HG02678 (cell line): ENCODE measurements at regions not wholly inside any gene's neighbourhood (a gene's known extent, or its start where the extent isn't known, plus 50 kb on each side); places are given as distances from the start of the nearest gene placed in this dataset.

ENCODE experiments used
- ATAC-seq: cut with Tn5 transposase; IDR thresholded peaks from one replicate; pipeline ENCODE4 v1.9.1; 2021; ENCODE audit warnings: mild to moderate bottlenecking, moderate library complexity; ENCODE audit not compliant: unreplicated experiment

GRCh38 chr4:178255172-178255571 is 812.9 kb upstream of the AGA start:
- no peak for ATAC-seq

GRCh38 chr4:178258603-178259002 is 816.4 kb upstream of the AGA start:
- no peak for ATAC-seq

GRCh38 chr4:178259566-178259965 is 817.3 kb upstream of the AGA start:
- no peak for ATAC-seq

GRCh38 chr4:178264001-178264400 is 821.8 kb upstream of the AGA start:
- ATAC-seq, result no peak

- ATAC-seq, result no peak
Measured at GRCh38 chr4:178271386-178271785, 829.1 kb upstream of the AGA start.

- ATAC-seq, result no peak
Measured at GRCh38 chr4:178273168-178273567, 830.9 kb upstream of the AGA start.

- ATAC-seq, result no peak
Measured at GRCh38 chr4:178275671-178276360, 833.6 kb upstream of the AGA start.

GRCh38 chr4:178280362-178280761 is 838.1 kb upstream of the AGA start:
- no peak for ATAC-seq

GRCh38 chr4:178288462-178288861 is 846.2 kb upstream of the AGA start:
- no peak for ATAC-seq

- ATAC-seq, result no peak
Measured at GRCh38 chr4:178293601-178294000, 851.4 kb upstream of the AGA start.

GRCh38 chr4:178296669-178297068 is 854.4 kb upstream of the AGA start:
- no peak for ATAC-seq

- ATAC-seq, result no peak
Measured at GRCh38 chr4:178306565-178306964, 864.3 kb upstream of the AGA start.

GRCh38 chr4:178309890-178310289 is 867.7 kb upstream of the AGA start:
- ATAC-seq, result no peak

GRCh38 chr4:178311997-178312396 is 869.8 kb upstream of the AGA start:
- ATAC-seq, result no peak

- no peak for ATAC-seq
Measured at GRCh38 chr4:178314287-178314686, 872.0 kb upstream of the AGA start.

- no peak for ATAC-seq
Measured at GRCh38 chr4:178316211-178316610, 874.0 kb upstream of the AGA start.

GRCh38 chr4:178320003-178320402 is 877.8 kb upstream of the AGA start:
- no peak for ATAC-seq

- no peak for ATAC-seq
Measured at GRCh38 chr4:178322524-178323183, 880.4 kb upstream of the AGA start.

- ATAC-seq, result no peak
Measured at GRCh38 chr4:178329226-178329872, 887.1 kb upstream of the AGA start.

GRCh38 chr4:178333355-178333754 is 891.1 kb upstream of the AGA start:
- ATAC-seq, result no peak

GRCh38 chr4:178339769-178340168 is 897.5 kb upstream of the AGA start:
- ATAC-seq, result no peak

GRCh38 chr4:178340468-178340867 is 898.2 kb upstream of the AGA start:
- ATAC-seq, result no peak
